MCF 10A (cell line): ENCODE measurements at regions not wholly inside any gene's neighbourhood (a gene's known extent, or its start where the extent isn't known, plus 50 kb on each side); places are given as distances from the start of the nearest gene placed in this dataset.

ENCODE experiments used
- BruUV-seq: library from RNA; stranded (reverse); fragments of 400-500 nt; replicated peaks from 2 replicates; lab custom pipeline; 2021; lab: Mats Ljungman, UMichigan
- CTCF ChIA-PET: fragments of 300-600 bp; sonication (Branson Sonifier 250); formaldehyde crosslinking; extraction: SDS; loops from one replicate; lab custom pipeline; 2021; ENCODE audit warnings: antibody characterized with exemption, inconsistent platforms; lab: Yijun Ruan, JAX
- POLR2A ChIA-PET: fragments of 300-600, 350-650 bp; sonication (Branson Sonifier 250); formaldehyde crosslinking; extraction: SDS; loops from one replicate; lab custom pipeline; 2020; ENCODE audit warnings: antibody characterized with exemption, inconsistent platforms; lab: Yijun Ruan, JAX
- DNase-seq: peaks from one replicate; pipeline ENCODE4 v3.0.0-alpha.2; 2018; ENCODE audit not compliant: unreplicated experiment
- H3K27ac Mint-ChIP-seq: one replicate; pipeline ENCODE4 v1.8.0; 2022; ENCODE audit warnings: mild to moderate bottlenecking, low read depth, mixed read lengths; ENCODE audit not compliant: unreplicated experiment
- H3K27me3 Mint-ChIP-seq: one replicate; pipeline ENCODE4 v1.8.0; 2022; ENCODE audit warnings: mixed read lengths; ENCODE audit not compliant: insufficient read depth, unreplicated experiment
- H3K36me3 Mint-ChIP-seq: one replicate; pipeline ENCODE4 v1.8.0; 2022; ENCODE audit warnings: mild to moderate bottlenecking, moderate library complexity, mixed read lengths; ENCODE audit not compliant: insufficient read depth, unreplicated experiment
- H3K4me1 Mint-ChIP-seq: one replicate; pipeline ENCODE4 v1.8.0; 2022; ENCODE audit warnings: mixed read lengths; ENCODE audit not compliant: insufficient read depth, unreplicated experiment
- H3K4me3 Mint-ChIP-seq: one replicate; pipeline ENCODE4 v1.8.0; 2022; ENCODE audit warnings: mild to moderate bottlenecking, moderate library complexity, mixed read lengths; ENCODE audit not compliant: unreplicated experiment
- H3K9me3 Mint-ChIP-seq: one replicate; pipeline ENCODE4 v1.8.0; 2022; ENCODE audit warnings: mixed read lengths; ENCODE audit not compliant: unreplicated experiment
- CTCF ChIP-seq: fragments of 200-600 bp; IDR thresholded peaks from one replicate; pipeline ENCODE4 v1.8.0; 2022; ENCODE audit warnings: antibody characterized with exemption, mild to moderate bottlenecking; ENCODE audit not compliant: unreplicated experiment
- intact Hi-C: fragments of 100-400 bp; cut with micrococcal nuclease; formaldehyde crosslinking; loops from 2 replicates; pipeline ENCODE4 v1.14.1; 2022

- POLR2A ChIA-PET = no interaction called here
- no peak for TF ChIP-seq CTCF
- CTCF ChIA-PET = interaction anchor here (0.7 kb wide), 1 partner anchor 829 kb away, joined by 3 read pairs; no protein-coding TSS in a partner anchor
- no peak overlapping the region for H3K27ac Mint-ChIP-seq
- DNase-seq = no peak
- no peaks in the 10 kb centered on the region for H3K9me3 Mint-ChIP-seq
- no peaks in the 10 kb centered on the region for H3K4me1 Mint-ChIP-seq
- peaks cover 60% of the 10 kb centered on the region for H3K27me3 Mint-ChIP-seq
- BruUV-seq = no TSS peak
- H3K36me3 Mint-ChIP-seq = no peaks in the 10 kb centered on the region
- H3K4me3 Mint-ChIP-seq = no peak overlapping the region
- intact Hi-C loops = no loop called here
Measured at GRCh38 chr22:47724030-47724429, 961.6 kb downstream of the TBC1D22A start.

GRCh38 chr22:47718337-47718736, 955.9 kb downstream of the TBC1D22A start:
- CTCF ChIA-PET = interaction anchor here (0.6 kb wide), 1 partner anchor 139 kb away, joined by 5 read pairs; no protein-coding TSS in a partner anchor
- H3K9me3 Mint-ChIP-seq = no peaks in the 10 kb centered on the region
- DNase-seq = no peak
- no TSS peak for BruUV-seq
- no peak for TF ChIP-seq CTCF
- intact Hi-C loops = no loop called here
- H3K4me3 Mint-ChIP-seq = no peak overlapping the region
- no peak overlapping the region for H3K27ac Mint-ChIP-seq
- POLR2A ChIA-PET = no interaction called here
- H3K4me1 Mint-ChIP-seq = no peaks in the 10 kb centered on the region
- no peaks in the 10 kb centered on the region for H3K36me3 Mint-ChIP-seq
- H3K27me3 Mint-ChIP-seq = peaks cover 32% of the 10 kb centered on the region

- ChIA-PET CTCF (no interaction called here), POLR2A (no interaction called here)
- Mint-ChIP-seq H3K27ac (no peak overlapping the region), H3K4me3 (no peak overlapping the region), H3K9me3 (no peaks in the 10 kb centered on the region), H3K4me1 (no peaks in the 10 kb centered on the region), H3K36me3 (peaks cover 6% of the 10 kb centered on the region), H3K27me3 (peaks cover 41% of the 10 kb centered on the region)
- no TSS peak for BruUV-seq
- no peak for TF ChIP-seq CTCF
- no peak for DNase-seq
- intact Hi-C loops = no loop called here
Measured at GRCh38 chr22:47716890-47717615, 954.6 kb downstream of the TBC1D22A start.

- intact Hi-C loops = no loop called here
- ChIA-PET POLR2A (no interaction called here), CTCF (no interaction called here)
- TF ChIP-seq CTCF = no peak
- DNase-seq = no peak
- H3K27ac Mint-ChIP-seq = no peak overlapping the region
- peaks cover 32% of the 10 kb centered on the region for H3K27me3 Mint-ChIP-seq
- H3K9me3 Mint-ChIP-seq = no peaks in the 10 kb centered on the region
- BruUV-seq = no TSS peak
- peaks cover 6% of the 10 kb centered on the region for H3K36me3 Mint-ChIP-seq
- no peak overlapping the region for H3K4me3 Mint-ChIP-seq
- no peaks in the 10 kb centered on the region for H3K4me1 Mint-ChIP-seq
Measured at GRCh38 chr22:47715866-47716578, 953.6 kb downstream of the TBC1D22A start.
